HL-60 (cell line): ENCODE measurements at regions not wholly inside any gene's neighbourhood (a gene's known extent, or its start where the extent isn't known, plus 50 kb on each side); places are given as distances from the start of the nearest gene placed in this dataset.

Source experiments
- DNase-seq, 2 experiments: peaks; one replicate each; pipeline ENCODE4 v3.0.0-alpha.2; 2010 to 2020; ENCODE audit warnings: low read depth in 1 of 2, low spot score in 1 of 2
- H3K27ac ChIP-seq: fragments of 250-450 bp; sonication (Bioruptor Pico); replicated peaks from 2 replicates; pipeline ENCODE4 v1.5.1; 2020; ENCODE audit warnings: mild to moderate bottlenecking, moderate library complexity
- H3K27me3 ChIP-seq: fragments of 250-450 bp; sonication (Bioruptor Pico); 2 replicates; pipeline ENCODE4 v1.5.1; 2021; ENCODE audit warnings: mild to moderate bottlenecking, moderate library complexity; ENCODE audit not compliant: insufficient read depth, poor library complexity, severe bottlenecking
- H3K4me3 ChIP-seq: replicated peaks from 2 replicates; pipeline ENCODE4 v1.5.1; 2011; ENCODE audit warnings: mild to moderate bottlenecking, control low read depth, low read length; ENCODE audit not compliant: insufficient read depth
- CTCF ChIP-seq: IDR thresholded peaks from one replicate; pipeline ENCODE4 v1.5.1; 2011; ENCODE audit warnings: low read length, control low read depth, inconsistent platforms; ENCODE audit not compliant: insufficient read depth
- GABPA ChIP-seq: IDR thresholded peaks from 2 replicates; pipeline ENCODE4 v1.6.1; 2012; ENCODE audit warnings: low read depth
- POLR2AphosphoS5 ChIP-seq: IDR thresholded peaks from 2 replicates; pipeline ENCODE4 v1.6.1; 2012; ENCODE audit warnings: low read depth
- REST ChIP-seq: IDR thresholded peaks from 2 replicates; pipeline ENCODE4 v1.6.1; 2012; ENCODE audit warnings: low read depth; ENCODE audit not compliant: insufficient replicate concordance
- SPI1 ChIP-seq: IDR thresholded peaks from 2 replicates; pipeline ENCODE4 v1.6.1; 2012; ENCODE audit warnings: low read depth, mild to moderate bottlenecking, borderline replicate concordance

DNA sequence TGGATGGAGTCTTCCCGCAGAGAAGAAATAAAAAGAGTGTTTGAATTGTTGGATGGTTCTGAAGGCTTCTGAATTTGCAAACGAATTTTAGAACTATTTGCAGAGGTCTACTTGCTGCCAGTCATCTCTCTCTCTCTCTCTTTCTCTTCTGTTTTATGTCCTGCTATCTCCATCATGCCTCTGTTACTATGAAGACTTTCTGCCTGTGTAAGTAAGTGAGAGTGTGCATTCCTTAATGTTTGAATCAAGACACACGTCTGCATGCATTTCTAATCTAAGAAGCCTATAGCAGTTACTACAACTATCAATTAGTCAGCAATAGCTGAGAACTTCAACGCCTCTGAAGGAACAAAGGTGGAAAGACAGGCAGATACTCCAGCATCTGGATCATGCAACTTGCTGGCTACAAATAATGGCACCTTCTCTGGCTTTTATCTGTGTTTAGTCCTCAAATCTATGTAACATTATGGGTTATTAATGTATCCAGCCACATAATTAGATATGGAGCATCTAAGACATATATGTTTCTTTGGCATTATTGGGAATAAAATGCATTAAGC, 191.5 kb upstream of the BLID start:
- H3K27ac ChIP-seq, result no peak overlapping the region
- H3K27me3 ChIP-seq, result no peaks in the 10 kb centered on the region
- TF ChIP-seq POLR2AphosphoS5 (no peak), REST (no peak), SPI1 (no peak), CTCF (no peak), GABPA (no peak)
- H3K4me3 ChIP-seq, result no peak overlapping the region
- no peak for DNase-seq

DNA sequence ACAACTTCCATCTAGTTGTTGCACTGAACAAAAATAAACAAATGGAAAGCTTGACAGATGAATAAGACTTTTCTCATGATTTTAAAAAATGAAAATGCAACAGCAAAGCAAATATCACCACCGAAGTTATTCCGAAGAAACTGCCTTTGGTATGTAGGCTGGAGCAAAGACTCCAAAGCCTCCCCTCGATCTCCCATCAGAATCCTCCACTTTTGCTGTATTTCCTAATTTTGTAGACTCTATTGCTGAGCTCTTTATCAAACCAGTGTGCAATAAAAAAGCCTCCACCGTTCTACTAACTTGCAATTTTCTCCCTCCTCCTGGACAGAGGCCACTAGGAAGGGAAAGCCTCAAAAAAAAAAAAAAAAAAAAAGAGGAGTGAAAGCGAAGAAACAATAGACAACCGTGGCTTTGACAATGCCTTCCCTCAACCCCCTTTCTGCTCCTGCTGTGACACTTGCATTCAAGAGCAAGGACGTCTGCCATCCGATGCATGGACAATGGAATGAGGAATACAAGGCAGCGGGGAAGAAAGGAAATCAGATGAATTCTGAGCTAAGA, 190.9 kb upstream of the BLID start:
- no peak for TF ChIP-seq SPI1
- no peak for DNase-seq
- no peak overlapping the region for H3K27ac ChIP-seq
- no peak overlapping the region for H3K4me3 ChIP-seq
- no peaks in the 10 kb centered on the region for H3K27me3 ChIP-seq

- TF ChIP-seq GABPA (no peak), REST (no peak), SPI1 (no peak), CTCF (no peak), POLR2AphosphoS5 (no peak)
- no peak for DNase-seq
- H3K4me3 ChIP-seq, result no peak overlapping the region
Measured at GRCh38 chr11:122305426-122306320, 189.7 kb upstream of the BLID start.

GRCh38 chr11:122304973-122305372, 189.0 kb upstream of the BLID start:
- H3K4me3 ChIP-seq, result no peak overlapping the region
- no peak for DNase-seq
- no peaks in the 10 kb centered on the region for H3K27me3 ChIP-seq
- H3K27ac ChIP-seq, result no peak overlapping the region
- TF ChIP-seq GABPA, result no peak
- no peak for TF ChIP-seq CTCF
- TF ChIP-seq SPI1, result no peak
- no peak for TF ChIP-seq POLR2AphosphoS5
- TF ChIP-seq REST, result no peak

More at GRCh38 chr11:122305426-122306320, 189.7 kb upstream of the BLID start:
- Histone ChIP-seq H3K27ac (no peak overlapping the region), H3K27me3 (no peaks in the 10 kb centered on the region)
